ENCODE measurements at regions not wholly inside any gene's neighbourhood (a gene's known extent, or its start where the extent isn't known, plus 50 kb on each side); places are given as distances from the start of the nearest gene placed in this dataset.

- POLR2A ChIA-PET = interaction anchor here (1.0 kb wide), 1 partner anchor 530 kb away, joined by 6 read pairs; no protein-coding TSS in a partner anchor
- BruUV-seq (replicated peaks) = no TSS peak
Observed at GRCh38 chr21:34203851-34204420, 130.6 kb downstream of the MRPS6 start.

More at GRCh38 chr21:34203851-34204420, 130.6 kb downstream of the MRPS6 start:
- H3K4me1 ChIP-seq (ENCODE audit: control insufficient read depth, insufficient read depth, low read length) = peaks cover 47% of the 10 kb centered on the region
- in situ Hi-C loops (cut with HindIII; ENCODE audit: low pct_unique_long_range_greater_than_20kb, low sequenced_read_pairs) (no loop called here), intact Hi-C loops (cut with micrococcal nuclease; ENCODE audit: unreplicated experiment) (no loop called here)
- no peaks in the 10 kb centered on the region for H3K9me3 ChIP-seq (ENCODE audit: control insufficient read depth, insufficient read depth, low read depth, low read length)
- no peak overlapping the region for H3K4me3 ChIP-seq (ENCODE audit: low read depth in 2 of 2, low read length in 2 of 2)
- H3K36me3 ChIP-seq (ENCODE audit: control insufficient read depth, insufficient read depth, low read length) = no peaks in the 10 kb centered on the region
- CTCF ChIA-PET = no interaction called here
- peak overlapping the region; percentile 91 for H3K27ac ChIP-seq (ENCODE audit: low read length)
- ATAC-seq = no peak
- no peaks in the 10 kb centered on the region for H3K27me3 ChIP-seq (ENCODE audit: control insufficient read depth, insufficient read depth, low read length)
- TF ChIP-seq REST (IDR thresholded peaks at IDR 0.05; ENCODE audit: insufficient read depth in 1 of 2, low read depth in 2 of 2, low read length in 1 of 2) (no peak), SIN3A (IDR thresholded peaks at IDR 0.05; ENCODE audit: borderline replicate concordance, insufficient read depth, low read depth, low read length) (no peak), CTCF (IDR thresholded peaks at IDR 0.05) (no peak), POLR2AphosphoS5 (IDR thresholded peaks at IDR 0.05; ENCODE audit: low read depth, low read length) (no peak), TCF7L2 (IDR thresholded peaks at IDR 0.05; ENCODE audit: low read depth, low read length) (no peak)
- no peak for DNase-seq (ENCODE audit: low read depth, low spot score)

Data from Panc1 (cell line).